GM21529 (cell line): ENCODE measurements at regions not wholly inside any gene's neighbourhood (a gene's known extent, or its start where the extent isn't known, plus 50 kb on each side); places are given as distances from the start of the nearest gene placed in this dataset.

Source experiments
- ATAC-seq: cut with Tn5 transposase; IDR thresholded peaks from one replicate; pipeline ENCODE4 v1.9.1; 2021; ENCODE audit not compliant: unreplicated experiment

DNA sequence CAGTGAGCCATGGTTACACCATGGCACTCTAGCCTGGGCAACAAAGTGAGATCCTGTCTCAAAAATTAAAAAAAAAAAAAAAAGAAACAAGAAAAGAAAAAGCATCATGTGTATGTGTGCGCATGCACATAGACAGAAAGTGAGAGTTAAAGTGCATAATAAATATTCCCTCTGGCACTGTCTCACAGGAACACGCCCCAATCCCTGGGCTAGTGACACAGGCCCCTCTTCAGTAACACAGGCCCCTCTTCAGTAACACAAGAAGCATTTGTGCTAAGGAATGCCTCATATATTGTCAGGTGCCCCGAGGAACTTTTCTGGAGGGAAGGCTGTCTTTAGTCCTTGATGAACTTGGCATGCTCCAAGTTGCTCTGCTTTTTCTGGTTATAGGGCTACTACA, 57.5 kb downstream of the RPL27A start:
- no peak for ATAC-seq

GRCh38 chr11:8744423-8744822, 61.8 kb downstream of the RPL27A start:
- ATAC-seq, result no peak

- no peak for ATAC-seq
Measured at GRCh38 chr11:8745431-8746253, 63.0 kb downstream of the RPL27A start.

- ATAC-seq, result no peak
Measured at GRCh38 chr11:8746331-8746974, 63.9 kb downstream of the RPL27A start.

GRCh38 chr11:8747173-8747572, 64.6 kb downstream of the RPL27A start:
- ATAC-seq, result no peak

DNA sequence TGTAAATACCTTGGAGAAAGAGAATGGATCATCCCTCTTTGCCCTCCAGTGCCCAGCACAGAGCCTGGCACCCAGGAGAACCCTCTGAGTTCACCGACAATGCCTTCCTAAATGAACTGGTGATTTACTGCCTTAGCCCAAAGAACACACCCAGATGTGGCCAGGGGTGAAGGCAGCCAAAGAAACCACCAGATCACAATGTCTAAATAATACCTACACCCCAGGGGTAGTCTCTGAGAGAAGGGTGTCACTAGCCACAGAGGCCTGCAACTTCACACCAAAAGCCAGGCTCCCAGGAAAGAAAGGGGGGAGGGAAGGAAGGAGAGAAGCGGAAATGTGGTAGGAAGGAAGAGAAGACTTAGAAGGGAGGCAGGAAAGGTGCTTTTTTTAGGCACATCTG, 65.7 kb downstream of the RPL27A start:
- ATAC-seq, result no peak

DNA sequence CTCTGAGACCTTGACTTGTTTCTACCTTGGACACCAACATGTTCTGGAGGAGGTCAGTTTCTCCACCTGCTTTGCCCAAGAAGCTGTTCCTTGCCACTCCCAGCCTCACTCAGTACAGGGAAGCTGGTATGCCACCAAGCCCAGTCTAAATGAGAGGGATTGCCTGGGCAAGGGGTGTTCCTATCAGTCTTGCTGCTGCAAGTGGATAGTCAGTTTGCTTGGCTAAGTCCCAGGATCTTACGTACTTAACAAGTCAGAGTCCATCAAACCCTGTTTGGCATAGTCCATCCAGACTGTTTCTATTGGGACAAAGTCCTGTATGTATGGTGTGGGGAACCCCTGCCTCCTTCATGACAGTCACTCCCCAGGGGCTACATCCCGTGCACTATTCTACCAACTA, 66.6 kb downstream of the RPL27A start:
- ATAC-seq, result no peak

DNA sequence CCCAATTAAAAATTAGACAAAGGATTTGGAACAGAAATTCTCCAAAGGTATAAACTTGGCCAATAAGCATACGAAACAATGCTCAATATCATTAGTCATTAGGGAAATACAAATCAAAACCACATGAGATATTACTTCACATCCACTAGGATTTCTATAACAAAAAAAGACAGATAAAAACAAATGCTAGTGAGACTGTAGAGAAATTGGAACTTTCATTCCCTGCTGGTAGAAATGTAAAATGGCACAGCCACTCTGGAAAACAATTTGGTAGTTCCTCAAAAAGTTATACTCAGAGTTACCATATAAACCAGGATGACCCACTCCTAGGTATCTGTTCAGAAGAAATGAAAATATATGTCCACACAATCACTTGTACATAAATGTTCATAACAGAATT, 71.6 kb downstream of the RPL27A start:
- ATAC-seq, result no peak

DNA sequence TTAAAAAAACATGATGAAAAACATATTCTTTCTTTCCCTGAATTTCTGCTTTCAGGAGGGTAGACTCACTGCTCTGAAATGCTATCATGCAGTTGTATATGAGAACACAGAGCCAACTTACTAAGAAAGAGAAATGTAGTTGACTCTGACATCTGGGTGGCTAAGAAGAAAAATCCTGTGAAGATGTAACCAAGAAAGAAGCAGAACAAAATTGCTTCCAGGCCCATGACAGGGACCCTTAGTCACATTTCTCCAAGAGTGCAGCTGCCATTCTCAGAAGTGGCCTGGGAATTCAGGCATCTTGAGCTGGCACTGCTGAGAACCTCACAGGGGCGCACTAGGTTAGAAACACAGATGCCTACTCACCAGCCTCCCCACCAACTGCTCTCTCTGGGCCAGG, 73.6 kb downstream of the RPL27A start:
- ATAC-seq, result no peak

GRCh38 chr11:8757047-8757446, 74.5 kb downstream of the RPL27A start:
- ATAC-seq, result no peak

- ATAC-seq, result no peak
Measured at GRCh38 chr11:8757533-8757932, 74.9 kb downstream of the RPL27A start.

GRCh38 chr11:8758619-8759169, 76.1 kb downstream of the RPL27A start:
- ATAC-seq, result no peak

DNA sequence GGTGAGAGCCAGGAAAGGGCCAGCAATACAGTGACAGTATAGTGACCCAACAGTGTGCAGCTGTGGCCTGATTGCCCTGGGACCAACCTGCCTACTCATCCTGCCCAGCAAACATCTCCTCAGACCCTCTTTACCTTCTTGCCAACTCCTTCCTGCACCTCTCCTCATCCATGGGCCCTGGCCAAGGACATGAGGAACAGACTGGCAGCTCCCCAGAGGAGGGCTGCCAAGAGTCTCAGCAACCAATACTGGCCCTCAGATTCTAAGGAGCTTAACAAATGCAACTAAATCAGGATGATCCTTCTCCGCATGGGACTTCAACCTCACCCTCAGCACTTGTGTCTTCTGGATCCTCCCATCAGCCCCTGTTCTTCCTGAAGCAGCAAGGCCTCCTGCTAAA, 77.0 kb downstream of the RPL27A start:
- ATAC-seq, result no peak

GRCh38 chr11:8760896-8761295, 78.3 kb downstream of the RPL27A start:
- ATAC-seq, result no peak

GRCh38 chr11:8763070-8763685, 80.6 kb downstream of the RPL27A start:
- no peak for ATAC-seq

DNA sequence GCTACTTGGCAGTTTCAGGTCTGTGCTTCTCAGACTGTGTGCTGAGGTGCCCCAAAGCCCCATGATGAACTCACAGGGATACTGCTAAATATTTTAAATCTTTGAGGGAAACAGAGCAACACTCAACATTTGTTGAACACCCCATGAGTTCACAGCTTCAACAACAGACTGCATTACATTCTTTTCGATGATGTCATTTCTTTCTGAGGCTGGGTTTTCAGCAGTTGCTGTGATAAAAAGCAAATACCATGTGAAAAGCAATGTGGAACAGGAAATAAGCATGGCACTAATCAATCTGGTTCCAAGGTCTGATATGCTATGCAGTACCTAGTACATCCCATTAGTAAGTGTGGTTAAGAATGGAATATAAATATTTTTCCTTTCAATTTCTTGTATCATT, 82.7 kb downstream of the RPL27A start:
- ATAC-seq, result no peak

DNA sequence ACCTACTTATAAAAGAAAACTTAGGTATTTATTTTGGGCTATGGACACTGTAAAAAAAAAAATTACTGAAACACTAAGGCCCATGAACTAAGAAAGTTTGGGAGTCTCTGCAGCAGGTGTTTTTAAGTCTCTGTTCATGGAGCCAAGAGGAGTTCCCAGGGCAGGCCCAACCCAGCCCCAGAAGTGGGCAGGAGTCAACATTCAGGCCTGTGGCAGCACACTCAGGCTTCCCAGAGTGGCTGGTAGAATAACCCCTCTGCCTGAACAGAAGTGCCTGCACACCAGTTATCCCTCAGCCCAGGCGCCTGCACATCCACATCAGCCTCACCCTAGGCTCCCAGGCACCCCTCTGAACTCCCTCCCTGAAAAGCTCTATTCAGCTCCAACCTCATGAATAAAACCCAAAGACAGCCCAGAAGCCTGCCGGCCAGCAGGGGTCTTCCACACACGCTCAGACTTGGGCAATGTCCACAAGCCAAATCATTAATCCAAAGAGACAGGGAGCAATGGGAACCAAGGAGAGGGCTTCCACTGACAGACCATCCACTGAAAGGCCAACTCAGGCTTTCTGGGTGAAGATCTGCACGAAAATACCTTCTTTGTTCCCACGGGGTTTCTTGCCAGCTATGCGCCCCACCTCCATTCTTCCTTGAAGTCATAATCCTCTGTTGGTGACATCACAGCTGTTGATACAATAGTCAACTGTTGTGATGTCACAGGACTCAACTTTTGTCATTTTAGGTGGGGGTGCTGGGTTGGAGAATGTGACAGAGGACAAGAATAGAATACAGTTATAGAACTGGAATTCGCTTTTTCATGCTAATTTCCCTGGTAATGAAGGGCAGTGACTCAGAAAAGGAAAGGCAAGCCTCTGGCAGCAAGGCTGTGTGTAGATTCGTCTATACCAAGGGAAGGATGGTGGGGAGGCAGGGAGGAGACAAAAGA, 83.7 kb downstream of the RPL27A start:
- ATAC-seq, result no peak

DNA sequence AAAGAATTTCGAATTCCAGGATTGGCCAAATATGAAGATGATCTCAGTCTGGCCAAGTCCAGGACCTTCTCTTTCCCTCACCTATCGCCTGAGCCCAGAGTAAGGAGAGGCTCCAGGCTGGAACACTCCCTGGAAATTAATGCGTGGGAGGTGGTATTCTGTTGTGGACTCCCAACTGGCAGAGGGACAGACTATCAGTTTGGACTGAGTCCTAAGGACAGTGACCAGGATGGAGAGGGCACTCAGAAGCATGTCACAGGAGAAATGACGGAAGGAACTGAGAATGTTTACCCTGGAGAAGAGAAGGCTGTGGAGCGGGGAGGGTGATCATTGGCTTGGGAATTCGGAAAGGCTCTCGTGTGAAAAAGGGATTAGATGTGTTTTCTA, 84.4 kb downstream of the RPL27A start:
- ATAC-seq, result no peak

GRCh38 chr11:8767466-8768142, 85.0 kb downstream of the RPL27A start:
- ATAC-seq, result no peak

DNA sequence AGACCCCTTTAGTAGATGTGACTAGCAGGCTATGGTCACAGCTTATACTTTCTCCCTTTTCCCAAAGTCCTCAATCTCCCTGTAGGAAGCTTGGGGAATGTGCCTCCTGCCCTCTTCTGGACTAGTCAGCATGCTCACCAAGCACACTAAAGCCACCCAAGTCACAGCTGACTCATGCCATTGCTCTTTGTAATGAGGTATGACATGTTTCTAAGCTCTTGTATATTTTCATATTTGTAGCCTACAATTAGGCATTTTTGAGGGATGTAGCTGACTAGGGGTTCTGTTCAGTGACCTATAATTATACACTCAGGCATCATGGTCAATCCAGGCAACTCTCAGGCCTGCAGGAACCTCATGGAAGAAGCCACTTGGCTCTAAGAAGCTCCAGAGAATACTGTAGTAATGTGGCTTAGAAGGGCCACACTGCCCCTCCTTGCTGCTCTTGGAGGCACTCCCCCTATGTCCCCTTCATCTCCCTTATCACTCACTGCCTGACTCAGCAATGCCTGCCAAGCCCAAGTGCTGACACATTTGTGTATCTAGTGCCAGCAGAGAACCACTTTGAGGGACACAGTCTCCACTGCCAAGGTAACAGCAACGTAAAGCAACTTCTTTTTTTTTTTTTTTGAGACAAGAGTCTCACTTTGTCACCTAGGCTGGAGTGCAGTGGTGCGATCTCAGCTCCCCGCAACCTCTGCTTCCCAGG, 86.2 kb downstream of the RPL27A start:
- no peak for ATAC-seq
